HUDEP-2 (cell line): ENCODE measurements at regions not wholly inside any gene's neighbourhood (a gene's known extent, or its start where the extent isn't known, plus 50 kb on each side); places are given as distances from the start of the nearest gene placed in this dataset.
"Not testable (repeated sequence)": the region's sequence is repeated elsewhere in the genome, so short reads cannot be mapped to it uniquely, and the experiment has no call there.

Experiments used
- DNase-seq, 76 experiments: peaks; one replicate each; lab custom pipeline; 2025; ENCODE audit not compliant: unreplicated experiment in 76 of 76; lab: John Stamatoyannopoulos, UW

DNA sequence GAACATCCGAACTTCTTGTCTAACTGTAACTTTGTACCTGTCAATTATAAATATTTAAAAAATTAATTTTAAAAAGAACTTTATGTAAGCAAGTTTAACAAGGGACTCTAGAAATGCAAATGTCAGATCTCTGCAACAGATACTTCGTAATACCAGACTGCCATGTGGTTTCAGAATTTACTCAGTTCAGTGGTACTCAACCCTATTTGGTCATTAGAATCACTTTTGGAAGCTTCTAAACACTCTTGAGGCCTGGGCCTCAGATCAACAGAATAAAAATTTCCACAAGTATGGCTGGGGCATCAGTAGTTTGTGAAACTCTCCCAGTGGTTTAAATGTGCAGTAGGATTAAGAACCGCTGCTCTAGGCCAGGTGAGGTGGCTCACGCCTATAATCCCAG, 139.5 kb upstream of the SMYD2 start:
- DNase-seq, result no peak

- no peak for DNase-seq
These were observed 137.7 kb upstream of the SMYD2 start for GRCh38 chr1:214143006-214143992.

GRCh38 chr1:214144521-214144920, 136.4 kb upstream of the SMYD2 start:
- DNase-seq, result not testable (repeated sequence)

- no peak for DNase-seq
These were observed 134.4 kb upstream of the SMYD2 start for GRCh38 chr1:214146523-214146922.

DNA sequence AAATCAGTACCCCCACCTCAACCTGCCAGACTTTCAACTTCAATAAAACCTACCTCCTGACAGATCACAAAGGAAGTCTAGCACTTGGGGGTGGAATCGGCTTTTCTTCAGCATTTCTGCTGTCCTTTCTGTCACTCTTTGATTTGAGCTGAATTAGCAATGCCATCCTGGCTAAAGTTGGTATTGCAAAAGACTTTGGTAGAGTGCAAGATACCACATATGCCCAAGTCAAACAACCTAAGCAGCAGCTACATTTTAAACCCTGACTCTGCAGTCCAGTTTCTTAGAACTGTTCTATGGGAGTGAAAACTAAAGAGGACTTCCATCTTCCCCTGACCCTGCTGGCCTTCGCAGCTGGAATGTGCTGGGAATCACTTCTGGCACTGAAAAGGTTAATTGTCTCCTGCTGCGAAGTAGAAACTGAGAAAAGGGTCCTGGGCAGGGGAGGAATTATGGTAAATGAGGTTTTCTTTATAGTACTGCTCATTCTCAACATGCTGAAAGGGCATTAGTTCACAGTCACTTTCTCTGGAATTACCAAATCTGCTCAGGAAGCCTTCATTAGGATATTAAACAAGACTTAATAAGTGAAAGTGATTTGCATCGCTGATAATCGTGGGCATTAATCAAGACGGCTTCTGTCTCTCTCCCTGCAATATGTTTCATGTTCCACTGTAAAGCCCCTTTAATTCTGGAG, 126.2 kb upstream of the SMYD2 start:
- DNase-seq, result peak in 1 of 76 experiments; percentile 1

GRCh38 chr1:214155987-214156625, 124.9 kb upstream of the SMYD2 start:
- no peak for DNase-seq

DNA sequence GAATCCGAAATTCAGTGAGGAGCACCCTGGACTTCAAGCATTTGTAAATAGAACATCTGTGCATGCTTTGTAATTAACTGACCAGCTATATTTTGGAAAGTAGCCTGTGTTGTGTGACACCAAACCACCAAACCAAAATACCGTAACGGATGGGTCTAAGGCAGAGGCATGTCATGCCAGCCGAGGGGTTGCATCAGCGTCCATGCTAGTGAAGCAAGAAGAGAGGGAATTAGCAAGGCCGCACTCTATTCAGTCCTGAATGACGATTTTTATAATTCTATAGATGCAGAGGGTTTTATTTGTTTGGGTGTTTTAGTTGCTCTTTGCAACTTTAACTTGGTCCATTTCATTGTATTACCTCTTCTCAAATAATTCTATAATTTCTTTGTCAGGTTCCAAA, 116.8 kb upstream of the SMYD2 start:
- DNase-seq, result no peak

GRCh38 chr1:214165850-214166374, 115.0 kb upstream of the SMYD2 start:
- no peak for DNase-seq

GRCh38 chr1:214174508-214175199, 106.3 kb upstream of the SMYD2 start:
- no peak for DNase-seq

DNA sequence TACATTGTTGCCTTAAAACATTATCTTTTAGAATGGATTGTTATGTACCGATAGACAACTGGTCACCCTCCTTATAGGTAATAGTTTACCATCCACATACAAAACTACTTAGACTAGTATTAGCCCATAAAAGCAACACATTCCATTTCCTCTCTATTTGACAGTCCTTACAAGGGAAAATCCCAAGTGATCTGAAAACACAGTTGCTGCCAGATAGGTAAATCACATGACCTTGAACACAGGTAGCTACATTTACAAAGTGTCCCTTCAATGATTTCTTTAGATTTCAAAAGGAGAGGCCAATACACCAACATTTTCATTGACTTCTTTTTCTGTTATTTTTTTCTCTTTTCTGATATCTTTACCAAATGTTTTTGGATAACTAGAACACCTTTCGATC, 102.9 kb upstream of the SMYD2 start:
- DNase-seq, result no peak

DNA sequence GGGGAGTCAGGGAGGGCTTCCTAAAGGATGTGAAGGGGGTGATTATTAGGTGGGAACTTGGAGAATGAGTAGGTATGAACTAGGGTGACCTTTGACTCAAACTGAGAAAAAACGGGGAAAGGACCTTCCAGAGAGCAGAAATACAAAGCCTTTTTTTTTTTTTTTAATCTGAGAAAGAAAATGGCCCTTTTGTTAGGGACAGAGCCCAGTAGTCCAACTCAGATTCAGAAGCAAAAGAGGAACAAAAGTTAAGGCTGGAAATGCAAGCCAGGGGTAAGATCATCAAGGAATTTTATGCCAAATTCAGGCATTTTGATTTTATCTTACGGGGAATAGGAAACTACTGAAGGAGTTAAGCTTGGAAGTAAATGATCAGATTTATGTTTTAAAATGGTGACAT, 96.0 kb upstream of the SMYD2 start:
- DNase-seq, result no peak

DNA sequence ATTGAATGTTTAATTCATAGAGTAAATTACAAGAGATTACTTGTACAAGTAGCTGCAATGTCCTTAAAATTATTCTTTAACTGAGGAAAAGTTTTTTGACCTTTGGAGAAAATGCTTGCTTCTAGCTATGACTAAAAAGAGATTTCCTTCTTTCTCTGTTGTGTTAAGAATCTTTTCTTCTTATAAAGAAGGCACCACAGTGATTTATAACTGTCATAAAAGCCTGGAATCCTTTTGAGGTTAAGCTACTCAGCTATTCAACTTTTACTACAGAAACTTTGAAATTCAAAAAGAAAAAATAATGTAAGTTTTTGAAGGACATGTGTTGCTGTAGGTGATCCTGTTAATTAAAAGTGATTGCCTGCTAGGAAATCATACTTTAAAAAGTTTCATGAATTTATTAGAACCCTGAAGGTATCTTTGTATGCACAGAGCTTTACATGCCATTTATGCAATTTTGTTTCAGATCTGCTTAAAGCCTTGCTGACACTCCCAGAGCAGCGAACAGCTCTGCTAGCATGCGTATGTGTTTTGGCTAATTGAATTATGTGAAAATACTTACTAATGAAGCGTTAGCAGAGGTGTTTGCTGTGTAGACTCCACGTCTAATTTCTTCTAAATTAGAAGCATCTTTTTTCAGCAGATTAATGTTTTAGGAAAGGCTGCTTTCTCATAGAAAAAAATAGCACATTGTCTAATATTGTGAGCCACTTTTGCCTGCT, 94.7 kb upstream of the SMYD2 start:
- no peak for DNase-seq

DNA sequence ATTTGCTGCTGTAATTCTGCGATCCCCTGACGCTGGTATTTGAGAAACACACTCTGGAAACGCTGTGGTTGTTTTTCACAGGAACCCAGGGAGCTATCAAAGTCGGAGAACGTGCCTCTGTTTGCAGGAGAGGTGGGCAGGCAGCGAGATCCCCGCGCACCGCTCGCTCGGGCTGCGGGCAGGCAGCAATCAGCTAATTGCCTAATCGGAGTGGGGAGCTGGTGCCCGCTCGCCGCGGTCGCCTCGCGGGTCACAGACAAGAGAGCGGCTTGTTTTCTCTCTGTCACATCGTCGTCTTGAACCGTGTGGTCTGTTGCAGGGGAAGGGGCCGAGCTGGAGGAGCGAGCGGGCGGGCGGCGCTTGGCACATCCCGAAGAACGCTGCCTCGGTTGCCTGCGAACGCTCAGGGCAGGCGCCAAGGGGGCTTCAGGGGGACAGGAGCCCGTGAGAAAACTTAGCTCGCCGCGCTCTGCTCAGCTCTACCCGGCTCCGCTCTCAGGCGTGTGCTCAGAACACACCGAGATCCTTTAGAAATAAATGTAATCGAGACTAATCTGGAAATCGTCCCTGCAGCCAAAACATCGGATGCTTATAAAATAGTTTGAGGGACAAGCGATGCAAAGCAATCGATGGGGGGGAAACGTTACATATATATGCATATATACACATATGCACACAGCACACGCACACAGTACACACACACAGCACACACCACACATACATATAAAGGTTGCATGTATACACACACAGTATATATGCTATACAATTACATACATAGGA, 93.6 kb upstream of the SMYD2 start:
- DNase-seq, result no peak

- no peak for DNase-seq
These were observed 93.0 kb upstream of the SMYD2 start for GRCh38 chr1:214187933-214188332.

DNA sequence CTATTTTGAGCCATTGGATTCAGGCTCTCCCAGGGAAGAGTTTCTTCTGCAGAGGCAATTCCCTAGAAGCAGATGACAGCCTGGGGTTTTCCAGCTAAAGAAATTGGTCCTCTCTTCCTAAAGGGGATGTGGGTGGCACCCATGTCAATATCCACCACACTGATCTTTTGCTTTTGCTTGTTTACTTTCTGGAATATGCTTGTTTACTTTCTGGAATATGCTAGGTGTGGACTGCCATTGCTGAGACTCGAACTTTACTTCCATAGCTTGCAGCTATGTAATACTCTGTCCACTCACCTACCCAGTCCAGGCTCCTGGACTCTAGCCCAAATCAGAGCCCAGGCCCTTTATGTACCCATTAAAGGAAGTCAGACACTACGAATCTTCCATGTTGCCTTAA, 92.1 kb upstream of the SMYD2 start:
- no peak for DNase-seq

DNA sequence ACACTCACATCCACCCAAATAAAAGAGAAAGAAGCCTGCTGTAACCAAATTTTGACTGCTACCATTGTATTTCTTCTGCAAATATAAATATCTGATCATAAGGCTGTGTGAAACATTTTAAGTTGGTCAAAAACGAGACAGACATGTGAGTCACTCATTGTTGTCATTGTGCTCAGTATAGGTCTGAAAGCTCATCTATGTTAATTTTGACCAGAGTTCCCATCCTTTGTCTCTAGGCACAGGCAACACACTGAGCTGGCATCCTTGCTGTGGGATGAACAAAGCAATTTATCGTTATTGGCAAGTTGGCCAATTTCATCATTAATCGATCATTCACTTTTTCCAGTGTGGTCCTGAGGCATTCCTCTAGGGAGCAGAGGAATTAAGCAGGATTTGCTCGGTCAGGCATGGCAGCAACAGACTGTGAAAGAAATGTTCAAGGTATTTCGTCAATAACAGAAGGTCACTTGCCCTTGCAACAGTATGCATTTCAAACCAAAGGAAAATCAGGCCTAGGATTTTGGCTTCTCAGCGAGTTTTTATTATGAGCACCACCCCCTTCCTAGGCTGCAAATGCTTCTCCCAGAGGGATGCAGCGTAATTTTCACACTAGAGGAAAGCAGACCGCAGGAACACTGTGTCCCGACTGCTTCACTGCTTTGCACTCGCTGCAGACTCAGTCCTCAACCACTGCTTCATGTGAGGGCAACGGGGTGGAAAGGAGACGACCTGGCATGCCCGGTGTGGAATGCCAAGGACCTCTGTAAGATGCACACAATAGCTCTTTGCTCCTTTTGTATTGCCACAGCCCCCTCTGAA, 87.9 kb upstream of the SMYD2 start:
- no peak for DNase-seq

GRCh38 chr1:214193691-214194090, 87.3 kb upstream of the SMYD2 start:
- DNase-seq, result no peak

DNA sequence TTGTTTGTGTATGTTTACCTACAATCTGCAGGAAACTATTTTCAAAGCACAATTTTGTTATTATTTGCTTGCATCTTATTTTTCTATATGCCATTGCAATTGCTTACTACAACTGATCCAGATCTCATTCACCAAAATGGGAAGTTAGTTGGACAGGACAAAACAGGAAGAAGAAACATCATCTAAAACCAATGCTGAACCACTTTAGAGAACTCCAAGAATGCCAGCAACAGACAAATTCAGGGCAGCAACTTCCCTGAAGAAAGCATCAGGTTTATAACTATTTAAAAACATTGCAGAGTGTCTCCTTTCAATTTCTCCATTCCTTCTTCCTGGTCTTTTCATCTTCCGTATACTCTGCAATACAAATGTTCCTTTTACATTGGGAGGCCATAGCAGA, 82.4 kb upstream of the SMYD2 start:
- DNase-seq, result no peak
